ENCODE measurements at regions not wholly inside any gene's neighbourhood (a gene's known extent, or its start where the extent isn't known, plus 50 kb on each side); places are given as distances from the start of the nearest gene placed in this dataset.

DNA sequence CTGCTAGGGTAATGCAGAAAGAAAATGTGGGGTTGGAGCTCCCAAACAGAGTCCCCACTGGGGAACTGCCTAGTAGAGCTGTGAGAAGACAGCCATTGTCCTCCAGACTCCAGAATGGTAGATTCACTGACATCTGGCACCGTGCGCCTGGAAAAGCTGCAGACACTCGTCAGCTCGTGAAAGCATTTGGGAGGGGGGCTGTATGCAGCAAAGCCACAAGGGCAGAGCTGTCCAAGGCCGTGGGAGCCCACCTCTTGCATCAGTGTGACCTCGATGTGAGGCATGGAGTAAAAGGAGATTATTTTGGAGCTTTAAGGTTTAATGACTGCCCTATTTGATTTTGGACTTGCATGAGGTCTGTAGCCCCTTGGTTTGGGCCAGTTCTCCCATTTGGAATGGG is 242.9 kb downstream of the VGLL3 start:
- no peak overlapping the region for H3K4me3 ChIP-seq (ENCODE audit: low read depth, low read length)
- TF ChIP-seq, protein P1, sequence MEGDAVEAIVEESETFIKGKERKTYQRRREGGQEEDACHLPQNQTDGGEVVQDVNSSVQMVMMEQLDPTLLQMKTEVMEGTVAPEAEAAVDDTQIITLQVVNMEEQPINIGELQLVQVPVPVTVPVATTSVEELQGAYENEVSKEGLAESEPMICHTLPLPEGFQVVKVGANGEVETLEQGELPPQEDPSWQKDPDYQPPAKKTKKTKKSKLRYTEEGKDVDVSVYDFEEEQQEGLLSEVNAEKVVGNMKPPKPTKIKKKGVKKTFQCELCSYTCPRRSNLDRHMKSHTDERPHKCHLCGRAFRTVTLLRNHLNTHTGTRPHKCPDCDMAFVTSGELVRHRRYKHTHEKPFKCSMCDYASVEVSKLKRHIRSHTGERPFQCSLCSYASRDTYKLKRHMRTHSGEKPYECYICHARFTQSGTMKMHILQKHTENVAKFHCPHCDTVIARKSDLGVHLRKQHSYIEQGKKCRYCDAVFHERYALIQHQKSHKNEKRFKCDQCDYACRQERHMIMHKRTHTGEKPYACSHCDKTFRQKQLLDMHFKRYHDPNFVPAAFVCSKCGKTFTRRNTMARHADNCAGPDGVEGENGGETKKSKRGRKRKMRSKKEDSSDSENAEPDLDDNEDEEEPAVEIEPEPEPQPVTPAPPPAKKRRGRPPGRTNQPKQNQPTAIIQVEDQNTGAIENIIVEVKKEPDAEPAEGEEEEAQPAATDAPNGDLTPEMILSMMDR (IDR thresholded peaks at IDR 0.05; ENCODE audit: borderline replicate concordance, insufficient read depth, low read depth, low read length) = no peak

DNA sequence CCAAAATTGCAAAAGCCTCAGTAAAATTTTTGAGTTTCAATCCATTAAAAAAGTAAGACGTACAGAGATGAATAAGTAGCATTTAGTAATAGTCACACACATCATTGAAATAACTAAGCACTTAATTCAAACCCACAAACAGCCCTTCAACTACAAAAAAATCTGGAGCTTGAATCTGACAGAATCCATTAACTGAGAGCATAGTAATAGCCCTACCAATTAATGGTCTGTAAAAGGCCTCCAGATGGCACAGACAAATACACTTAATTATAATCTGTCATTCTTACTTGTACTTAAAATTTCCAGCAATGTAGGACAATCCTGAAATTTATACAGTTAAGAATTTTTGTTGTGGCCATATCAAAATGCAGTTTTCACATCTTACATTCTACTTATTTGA is 246.9 kb downstream of the VGLL3 start:
- TF ChIP-seq, protein P1 (IDR thresholded peaks at IDR 0.05; ENCODE audit: borderline replicate concordance, insufficient read depth, low read depth, low read length) = no peak
- no peak overlapping the region for H3K4me3 ChIP-seq (ENCODE audit: low read depth, low read length)

DNA sequence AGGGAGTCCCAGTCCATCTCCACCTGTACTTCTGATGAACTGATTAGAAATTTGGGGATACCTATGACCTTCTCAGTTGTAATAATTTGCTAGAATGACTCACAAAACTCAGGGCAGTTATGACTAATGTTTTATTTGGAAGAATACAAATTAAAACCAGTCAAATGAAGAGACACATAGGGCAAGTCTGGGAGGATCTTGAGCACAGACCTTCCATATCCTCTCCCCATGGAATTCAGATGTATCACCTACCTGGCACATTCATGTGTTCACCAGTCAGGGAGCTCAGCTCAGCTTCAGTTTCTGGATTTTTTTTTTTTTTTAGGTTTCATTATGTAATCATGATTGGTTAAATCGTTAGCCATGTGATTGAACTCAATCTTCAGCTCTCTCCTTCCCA is 247.7 kb downstream of the VGLL3 start:
- TF ChIP-seq, protein P1 (IDR thresholded peaks at IDR 0.05; ENCODE audit: borderline replicate concordance, insufficient read depth, low read depth, low read length) = no peak
- no peak overlapping the region for H3K4me3 ChIP-seq (ENCODE audit: low read depth, low read length)

DNA sequence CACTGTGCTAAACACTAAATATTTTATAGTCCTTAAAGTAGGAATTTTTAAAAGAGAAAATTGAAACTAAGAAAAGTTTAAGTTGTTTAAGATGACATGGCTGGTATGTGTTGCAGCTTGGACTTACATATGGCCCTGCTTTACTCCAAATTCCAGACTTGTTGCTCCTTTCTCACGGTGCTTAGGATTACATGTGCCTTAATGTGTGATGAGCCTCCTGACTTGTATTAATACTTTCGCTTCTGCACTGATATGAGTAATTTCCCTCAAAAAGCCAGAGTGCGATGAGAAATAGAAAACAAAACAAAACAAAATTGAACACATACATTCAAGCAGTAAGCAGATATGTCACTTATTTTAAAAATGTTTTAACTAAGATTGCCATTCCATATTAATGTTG is 250.2 kb downstream of the VGLL3 start:
- H3K4me3 ChIP-seq (ENCODE audit: low read depth, low read length) = no peak overlapping the region
- TF ChIP-seq, protein P1 (IDR thresholded peaks at IDR 0.05; ENCODE audit: borderline replicate concordance, insufficient read depth, low read depth, low read length) = no peak

DNA sequence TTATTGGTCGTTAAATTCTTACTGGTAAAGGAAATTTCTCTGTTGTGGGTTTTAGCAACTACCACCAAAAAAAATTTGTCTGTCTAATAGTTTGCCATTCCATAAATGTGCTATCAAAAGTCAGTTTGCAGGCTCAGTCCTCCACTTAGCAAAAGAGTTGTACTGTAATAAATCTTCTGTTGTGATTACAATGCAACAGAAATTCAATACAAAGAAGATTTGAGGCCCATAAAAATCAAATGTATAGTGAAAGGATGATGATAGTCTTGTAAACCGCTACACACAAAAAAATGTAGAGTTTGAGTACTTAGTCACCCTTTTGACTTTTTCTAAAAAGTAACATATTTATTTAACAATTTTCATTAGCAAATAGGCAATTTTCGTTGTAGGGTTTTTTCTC is 251.7 kb downstream of the VGLL3 start:
- TF ChIP-seq, protein P1 (IDR thresholded peaks at IDR 0.05; ENCODE audit: borderline replicate concordance, insufficient read depth, low read depth, low read length) = no peak
- no peak overlapping the region for H3K4me3 ChIP-seq (ENCODE audit: low read depth, low read length)

DNA sequence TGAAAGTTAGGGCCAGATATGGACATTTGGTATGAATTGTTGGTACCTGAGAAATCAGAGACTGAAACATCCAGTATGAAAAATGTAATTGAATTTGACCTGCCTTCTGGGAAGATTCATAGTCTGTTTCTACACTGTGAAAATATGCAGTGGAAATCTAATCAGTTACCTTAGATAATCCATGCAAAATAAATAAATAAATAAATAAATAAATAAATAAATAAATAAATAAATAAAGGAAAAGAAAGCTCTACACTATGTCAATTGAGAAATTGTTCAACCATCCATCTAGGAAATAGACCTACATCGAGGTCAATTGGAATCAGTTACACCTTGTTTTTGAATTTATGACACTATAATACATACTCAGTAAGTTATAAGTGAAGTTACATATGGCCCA is 252.3 kb downstream of the VGLL3 start:
- TF ChIP-seq, protein P1 (IDR thresholded peaks at IDR 0.05; ENCODE audit: borderline replicate concordance, insufficient read depth, low read depth, low read length) = no peak
- H3K4me3 ChIP-seq (ENCODE audit: low read depth, low read length) = no peak overlapping the region

DNA sequence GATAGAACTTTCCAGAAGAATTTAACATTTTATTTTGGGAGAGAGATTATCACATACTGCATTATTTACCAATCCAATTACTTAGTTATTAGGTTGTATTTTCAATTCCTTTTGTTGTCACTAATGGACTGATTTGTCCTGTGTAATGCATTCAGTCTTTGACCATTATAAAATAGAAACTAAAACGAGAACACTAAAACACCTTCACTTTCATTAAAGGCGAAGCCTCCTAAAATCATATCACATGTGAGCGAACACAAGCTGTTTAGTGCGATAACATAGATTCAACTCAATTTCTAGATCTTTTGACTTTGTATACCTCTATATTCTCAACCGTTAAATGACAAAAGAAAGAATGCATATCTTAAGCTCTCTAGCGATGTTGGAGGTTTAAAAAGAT is 253.4 kb downstream of the VGLL3 start:
- no peak overlapping the region for H3K4me3 ChIP-seq (ENCODE audit: low read depth, low read length)
- TF ChIP-seq, protein P1 (IDR thresholded peaks at IDR 0.05; ENCODE audit: borderline replicate concordance, insufficient read depth, low read depth, low read length) = no peak
